Neural cell (in vitro differentiated cells): ENCODE measurements at regions not wholly inside any gene's neighbourhood (a gene's known extent, or its start where the extent isn't known, plus 50 kb on each side); places are given as distances from the start of the nearest gene placed in this dataset.

Source experiments
- H2AFZ ChIP-seq: fragments of 200-600, 300-800 bp; sonication (generic), shearing (Covaris generic); 2 replicates; pipeline ENCODE4 v1.6.0; 2014; ENCODE audit warnings: low read depth, mild to moderate bottlenecking, antibody characterized with exemption, low read length, moderate library complexity
- H3F3A ChIP-seq: fragments of 200-600 bp; shearing (Covaris generic); 2 replicates; pipeline ENCODE4 v1.6.1; 2016; ENCODE audit warnings: mild to moderate bottlenecking, moderate library complexity, mixed read lengths, antibody characterized with exemption, low read length; ENCODE audit not compliant: insufficient read depth, poor library complexity, severe bottlenecking
- H3K27ac ChIP-seq: fragments of 200-600, 300-800 bp; sonication (generic), shearing (Covaris generic); 2 replicates; pipeline ENCODE4 v1.5.1; 2014; ENCODE audit warnings: mild to moderate bottlenecking, low read length, moderate library complexity
- H3K27me3 ChIP-seq: fragments of 300-800, 200-600 bp; sonication (generic), shearing (Covaris generic); 2 replicates; pipeline ENCODE4 v1.6.0; 2014; ENCODE audit warnings: mild to moderate bottlenecking, low read depth, low read length, moderate library complexity; ENCODE audit not compliant: insufficient read depth
- H3K36me3 ChIP-seq: fragments of 300-800, 200-600 bp; sonication (generic), shearing (Covaris generic); 2 replicates; pipeline ENCODE4 v1.5.1; 2014; ENCODE audit warnings: mild to moderate bottlenecking, antibody characterized with exemption, low read length, moderate library complexity; ENCODE audit not compliant: insufficient read depth
- H3K4me2 ChIP-seq: fragments of 300-800, 200-600 bp; sonication (generic), shearing (Covaris generic); 2 replicates; pipeline ENCODE4 v1.6.0; 2014; ENCODE audit warnings: mild to moderate bottlenecking, low read length
- H3K4me3 ChIP-seq: fragments of 300-800, 200-600 bp; sonication (generic), shearing (Covaris generic); 2 replicates; pipeline ENCODE4 v1.5.1; 2014; ENCODE audit warnings: mild to moderate bottlenecking, low read length, moderate library complexity
- H3K79me2 ChIP-seq: fragments of 200-600 bp; shearing (Covaris generic); replicated peaks from 2 replicates; pipeline ENCODE4 v1.6.0; 2014; ENCODE audit warnings: mild to moderate bottlenecking, low read length, moderate library complexity; ENCODE audit not compliant: insufficient read depth
- H3K9ac ChIP-seq: fragments of 300-800, 200-600 bp; sonication (generic), shearing (Covaris generic); 2 replicates; pipeline ENCODE4 v1.6.1; 2016; ENCODE audit warnings: mild to moderate bottlenecking, low read length, mixed read lengths
- H3K9me2 ChIP-seq: fragments of 200-600 bp; shearing (Covaris generic); 2 replicates; pipeline ENCODE4 v1.6.1; 2016; ENCODE audit warnings: mild to moderate bottlenecking, low read length, mixed read lengths; ENCODE audit not compliant: insufficient read depth
- H3K9me3 ChIP-seq: fragments of 200-600, 300-800 bp; sonication (generic), shearing (Covaris generic); 2 replicates; pipeline ENCODE4 v1.6.1; 2016; ENCODE audit warnings: mild to moderate bottlenecking, mixed run types, low read length, moderate library complexity, mixed read lengths
- H4K20me1 ChIP-seq: fragments of 200-600 bp; shearing (Covaris generic); 2 replicates; pipeline ENCODE4 v1.6.1; 2016; ENCODE audit warnings: mild to moderate bottlenecking, mixed run types; ENCODE audit not compliant: insufficient read depth
- EP300 ChIP-seq: fragments of 450-650 bp; conservative IDR thresholded peaks from 2 replicates; pipeline ENCODE4 v1.6.1; 2014; ENCODE audit warnings: antibody characterized with exemption, mild to moderate bottlenecking, moderate library complexity; ENCODE audit not compliant: poor library complexity, severe bottlenecking
- EZH2 ChIP-seq: fragments of 200-600, 300-800 bp; shearing (Covaris generic), sonication (generic); IDR thresholded peaks from 2 replicates; pipeline ENCODE4 v1.6.1; 2014; ENCODE audit warnings: antibody characterized with exemption, low read length, borderline replicate concordance, mild to moderate bottlenecking; ENCODE audit not compliant: insufficient read depth, poor library complexity, severe bottlenecking
- MXI1 ChIP-seq: fragments of 450-650 bp; conservative IDR thresholded peaks from 2 replicates; pipeline ENCODE4 v1.6.1; 2014; ENCODE audit warnings: antibody characterized with exemption, mild to moderate bottlenecking; ENCODE audit not compliant: poor library complexity, severe bottlenecking
- POLR2AphosphoS5 ChIP-seq: IDR thresholded peaks from 2 replicates; pipeline ENCODE4 v1.6.1; 2012
- RAD21 ChIP-seq: fragments of 450-650 bp; conservative IDR thresholded peaks from 2 replicates; pipeline ENCODE4 v1.6.1; 2014; ENCODE audit warnings: antibody characterized with exemption, mild to moderate bottlenecking, moderate library complexity
- REST ChIP-seq: IDR thresholded peaks from 2 replicates; pipeline ENCODE4 v1.6.1; 2012; ENCODE audit warnings: borderline replicate concordance
- SMC3 ChIP-seq: fragments of 450-650 bp; conservative IDR thresholded peaks from 2 replicates; pipeline ENCODE4 v1.6.1; 2014; ENCODE audit warnings: antibody characterized with exemption, mild to moderate bottlenecking, moderate library complexity; ENCODE audit not compliant: poor library complexity
- TAF1 ChIP-seq: IDR thresholded peaks from 2 replicates; pipeline ENCODE4 v1.6.1; 2012; ENCODE audit warnings: low read depth
- TF ChIP-seq, protein P1 (sequence below): fragments of 450-650 bp; IDR thresholded peaks from 2 replicates; pipeline ENCODE4 v1.5.1; 2014; ENCODE audit warnings: antibody characterized with exemption, mild to moderate bottlenecking, moderate library complexity; ENCODE audit not compliant: poor library complexity, severe bottlenecking

GRCh38 chr14:38790916-38791315 lies 312.1 kb downstream of the SEC23A start:
- H2AFZ ChIP-seq = no peak overlapping the region
- no peak overlapping the region for H3K4me2 ChIP-seq
- H3K4me3 ChIP-seq = no peak overlapping the region
- H3K79me2 ChIP-seq = no peaks in the 10 kb centered on the region
- H3K9ac ChIP-seq = no peak overlapping the region
- no peak overlapping the region for H3K27ac ChIP-seq
- H3F3A ChIP-seq = no peaks in the 10 kb centered on the region
- no peak for TF ChIP-seq TAF1
- no peak for TF ChIP-seq SMC3
- no peak for TF ChIP-seq RAD21
- no peaks in the 10 kb centered on the region for H3K9me2 ChIP-seq
- no peaks in the 10 kb centered on the region for H4K20me1 ChIP-seq
- H3K36me3 ChIP-seq = no peaks in the 10 kb centered on the region
- H3K27me3 ChIP-seq = no peaks in the 10 kb centered on the region
- H3K9me3 ChIP-seq = no peaks in the 10 kb centered on the region

- Histone ChIP-seq H3K27me3 (no peaks in the 10 kb centered on the region), H3K27ac (no peak overlapping the region), H3F3A (no peaks in the 10 kb centered on the region), H2AFZ (no peak overlapping the region), H3K9ac (no peak overlapping the region), H3K4me3 (no peak overlapping the region), H3K36me3 (no peaks in the 10 kb centered on the region), H4K20me1 (no peaks in the 10 kb centered on the region), H3K9me3 (no peaks in the 10 kb centered on the region), H3K9me2 (no peaks in the 10 kb centered on the region), H3K4me2 (no peak overlapping the region), H3K79me2 (no peaks in the 10 kb centered on the region)
- TF ChIP-seq REST = no peak
These were observed 313.2 kb downstream of the SEC23A start for GRCh38 chr14:38789805-38790204.

DNA sequence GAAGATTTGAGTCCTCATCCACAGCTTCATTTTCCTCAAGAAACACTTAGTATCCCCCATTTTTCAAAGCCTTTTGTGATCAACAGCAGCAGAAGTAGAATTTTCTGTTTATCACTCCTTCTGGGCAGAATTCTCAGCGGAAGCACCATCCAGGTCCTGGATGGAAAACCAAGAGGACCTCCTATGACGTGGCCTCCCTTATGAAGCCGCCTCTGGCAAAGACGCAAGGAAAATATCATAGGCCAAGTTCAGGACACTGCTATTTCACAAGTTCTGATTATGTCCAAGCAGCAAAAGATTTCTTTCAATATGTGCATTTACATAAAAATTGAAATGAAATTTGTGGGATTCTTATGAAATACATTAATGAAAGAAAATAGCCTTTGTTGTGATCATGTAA lies 315.0 kb downstream of the SEC23A start:
- H3F3A ChIP-seq = no peaks in the 10 kb centered on the region
- no peaks in the 10 kb centered on the region for H3K79me2 ChIP-seq
- TF ChIP-seq REST (no peak), EZH2 (no peak), MXI1 (no peak), SMC3 (no peak), RAD21 (no peak), POLR2AphosphoS5 (no peak), TAF1 (no peak), EP300 (no peak)
- TF ChIP-seq, protein P1, sequence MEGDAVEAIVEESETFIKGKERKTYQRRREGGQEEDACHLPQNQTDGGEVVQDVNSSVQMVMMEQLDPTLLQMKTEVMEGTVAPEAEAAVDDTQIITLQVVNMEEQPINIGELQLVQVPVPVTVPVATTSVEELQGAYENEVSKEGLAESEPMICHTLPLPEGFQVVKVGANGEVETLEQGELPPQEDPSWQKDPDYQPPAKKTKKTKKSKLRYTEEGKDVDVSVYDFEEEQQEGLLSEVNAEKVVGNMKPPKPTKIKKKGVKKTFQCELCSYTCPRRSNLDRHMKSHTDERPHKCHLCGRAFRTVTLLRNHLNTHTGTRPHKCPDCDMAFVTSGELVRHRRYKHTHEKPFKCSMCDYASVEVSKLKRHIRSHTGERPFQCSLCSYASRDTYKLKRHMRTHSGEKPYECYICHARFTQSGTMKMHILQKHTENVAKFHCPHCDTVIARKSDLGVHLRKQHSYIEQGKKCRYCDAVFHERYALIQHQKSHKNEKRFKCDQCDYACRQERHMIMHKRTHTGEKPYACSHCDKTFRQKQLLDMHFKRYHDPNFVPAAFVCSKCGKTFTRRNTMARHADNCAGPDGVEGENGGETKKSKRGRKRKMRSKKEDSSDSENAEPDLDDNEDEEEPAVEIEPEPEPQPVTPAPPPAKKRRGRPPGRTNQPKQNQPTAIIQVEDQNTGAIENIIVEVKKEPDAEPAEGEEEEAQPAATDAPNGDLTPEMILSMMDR = no peak
- H3K27me3 ChIP-seq = no peaks in the 10 kb centered on the region
- no peaks in the 10 kb centered on the region for H3K9me2 ChIP-seq
- no peak overlapping the region for H3K4me2 ChIP-seq
- no peak overlapping the region for H3K9ac ChIP-seq
- no peak overlapping the region for H3K4me3 ChIP-seq
- no peaks in the 10 kb centered on the region for H3K9me3 ChIP-seq
- H4K20me1 ChIP-seq = no peaks in the 10 kb centered on the region
- no peak overlapping the region for H3K27ac ChIP-seq
- no peaks in the 10 kb centered on the region for H3K36me3 ChIP-seq
- H2AFZ ChIP-seq = no peak overlapping the region
